Ishikawa (cell line): ENCODE measurements at regions not wholly inside any gene's neighbourhood (a gene's known extent, or its start where the extent isn't known, plus 50 kb on each side); places are given as distances from the start of the nearest gene placed in this dataset.

Experiments used
- CEBPB ChIP-seq: IDR thresholded peaks from 2 replicates; pipeline ENCODE4 v1.6.1; 2012
- EGR1 ChIP-seq: IDR thresholded peaks from 2 replicates; pipeline ENCODE4 v1.6.1; 2012
- EP300 ChIP-seq: IDR thresholded peaks from 2 replicates; pipeline ENCODE4 v1.6.1; 2012; ENCODE audit warnings: borderline replicate concordance
- FOXM1 ChIP-seq: IDR thresholded peaks from 2 replicates; pipeline ENCODE4 v1.6.1; 2012; ENCODE audit warnings: low read depth, borderline replicate concordance
- NFIC ChIP-seq: IDR thresholded peaks from 2 replicates; pipeline ENCODE4 v1.6.1; 2012
- TAF1 ChIP-seq: IDR thresholded peaks from 2 replicates; pipeline ENCODE4 v1.6.1; 2012; ENCODE audit warnings: low read depth, mild to moderate bottlenecking
- TEAD4 ChIP-seq: IDR thresholded peaks from 2 replicates; pipeline ENCODE4 v1.6.1; 2012
- USF1 ChIP-seq: IDR thresholded peaks from 2 replicates; pipeline ENCODE4 v1.6.1; 2012
- YY1 ChIP-seq: IDR thresholded peaks from 2 replicates; pipeline ENCODE4 v1.6.1; 2012; ENCODE audit warnings: low read depth
- TF ChIP-seq, protein P1 (sequence below): IDR thresholded peaks from 2 replicates; pipeline ENCODE4 v1.6.1; 2012; ENCODE audit warnings: low read depth, mild to moderate bottlenecking
- TF ChIP-seq, protein P2 (sequence below): IDR thresholded peaks from 2 replicates; pipeline ENCODE4 v1.6.1; 2012

GRCh38 chr3:26271848-26272247 lies 350.7 kb upstream of the LRRC3B start:
- no peak for TF ChIP-seq FOXM1
- TF ChIP-seq, protein P1, sequence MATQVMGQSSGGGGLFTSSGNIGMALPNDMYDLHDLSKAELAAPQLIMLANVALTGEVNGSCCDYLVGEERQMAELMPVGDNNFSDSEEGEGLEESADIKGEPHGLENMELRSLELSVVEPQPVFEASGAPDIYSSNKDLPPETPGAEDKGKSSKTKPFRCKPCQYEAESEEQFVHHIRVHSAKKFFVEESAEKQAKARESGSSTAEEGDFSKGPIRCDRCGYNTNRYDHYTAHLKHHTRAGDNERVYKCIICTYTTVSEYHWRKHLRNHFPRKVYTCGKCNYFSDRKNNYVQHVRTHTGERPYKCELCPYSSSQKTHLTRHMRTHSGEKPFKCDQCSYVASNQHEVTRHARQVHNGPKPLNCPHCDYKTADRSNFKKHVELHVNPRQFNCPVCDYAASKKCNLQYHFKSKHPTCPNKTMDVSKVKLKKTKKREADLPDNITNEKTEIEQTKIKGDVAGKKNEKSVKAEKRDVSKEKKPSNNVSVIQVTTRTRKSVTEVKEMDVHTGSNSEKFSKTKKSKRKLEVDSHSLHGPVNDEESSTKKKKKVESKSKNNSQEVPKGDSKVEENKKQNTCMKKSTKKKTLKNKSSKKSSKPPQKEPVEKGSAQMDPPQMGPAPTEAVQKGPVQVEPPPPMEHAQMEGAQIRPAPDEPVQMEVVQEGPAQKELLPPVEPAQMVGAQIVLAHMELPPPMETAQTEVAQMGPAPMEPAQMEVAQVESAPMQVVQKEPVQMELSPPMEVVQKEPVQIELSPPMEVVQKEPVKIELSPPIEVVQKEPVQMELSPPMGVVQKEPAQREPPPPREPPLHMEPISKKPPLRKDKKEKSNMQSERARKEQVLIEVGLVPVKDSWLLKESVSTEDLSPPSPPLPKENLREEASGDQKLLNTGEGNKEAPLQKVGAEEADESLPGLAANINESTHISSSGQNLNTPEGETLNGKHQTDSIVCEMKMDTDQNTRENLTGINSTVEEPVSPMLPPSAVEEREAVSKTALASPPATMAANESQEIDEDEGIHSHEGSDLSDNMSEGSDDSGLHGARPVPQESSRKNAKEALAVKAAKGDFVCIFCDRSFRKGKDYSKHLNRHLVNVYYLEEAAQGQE = no peak
- no peak for TF ChIP-seq TAF1
- TF ChIP-seq USF1 = no peak
- TF ChIP-seq EP300 = no peak
- TF ChIP-seq, protein P2, sequence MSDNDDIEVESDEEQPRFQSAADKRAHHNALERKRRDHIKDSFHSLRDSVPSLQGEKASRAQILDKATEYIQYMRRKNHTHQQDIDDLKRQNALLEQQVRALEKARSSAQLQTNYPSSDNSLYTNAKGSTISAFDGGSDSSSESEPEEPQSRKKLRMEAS = no peak
- no peak for TF ChIP-seq EGR1
- no peak for TF ChIP-seq NFIC
- TF ChIP-seq YY1 = no peak
- TF ChIP-seq CEBPB = no peak
- TF ChIP-seq TEAD4 = no peak
